HG03469 (cell line): ENCODE measurements at regions not wholly inside any gene's neighbourhood (a gene's known extent, or its start where the extent isn't known, plus 50 kb on each side); places are given as distances from the start of the nearest gene placed in this dataset.

Experiments used
- ATAC-seq: cut with Tn5 transposase; IDR thresholded peaks from one replicate; pipeline ENCODE4 v1.9.1; 2021; ENCODE audit warnings: mild to moderate bottlenecking, moderate library complexity, moderate number of reproducible peaks; ENCODE audit not compliant: unreplicated experiment

- no peak for ATAC-seq
Measured at GRCh38 chr2:138104071-138104470, 139.8 kb downstream of the HNMT start.

GRCh38 chr2:138105358-138105757 lies 141.1 kb downstream of the HNMT start:
- ATAC-seq = no peak

GRCh38 chr2:138106606-138107005 lies 142.3 kb downstream of the HNMT start:
- no peak for ATAC-seq

GRCh38 chr2:138107288-138107687 lies 143.0 kb downstream of the HNMT start:
- ATAC-seq = no peak

- no peak for ATAC-seq
Measured at GRCh38 chr2:138110453-138111083, 146.3 kb downstream of the HNMT start.

GRCh38 chr2:138112536-138112935 lies 148.3 kb downstream of the HNMT start:
- ATAC-seq = no peak

- ATAC-seq = no peak
Measured at GRCh38 chr2:138113871-138114525, 149.7 kb downstream of the HNMT start.

- ATAC-seq = no peak
Measured at GRCh38 chr2:138115666-138116065, 151.4 kb downstream of the HNMT start.

- ATAC-seq = no peak
Measured at GRCh38 chr2:138116456-138116855, 152.2 kb downstream of the HNMT start.

- ATAC-seq = peak; percentile 68
Measured at GRCh38 chr2:138121666-138122661, 157.7 kb downstream of the HNMT start.

- ATAC-seq = no peak
Measured at GRCh38 chr2:138122891-138123290, 158.6 kb downstream of the HNMT start.

GRCh38 chr2:138123741-138124140 lies 159.5 kb downstream of the HNMT start:
- no peak for ATAC-seq

- no peak for ATAC-seq
Measured at GRCh38 chr2:138124521-138124920, 160.2 kb downstream of the HNMT start.

GRCh38 chr2:138125306-138126288 lies 161.3 kb downstream of the HNMT start:
- ATAC-seq = no peak

- ATAC-seq = no peak
Measured at GRCh38 chr2:138132108-138132507, 167.8 kb downstream of the HNMT start.

- ATAC-seq = no peak
Measured at GRCh38 chr2:138137949-138138348, 173.7 kb downstream of the HNMT start.

- ATAC-seq = no peak
Measured at GRCh38 chr2:138147796-138148195, 183.5 kb downstream of the HNMT start.

GRCh38 chr2:138155304-138155703 lies 191.0 kb downstream of the HNMT start:
- no peak for ATAC-seq

GRCh38 chr2:138157372-138157771 lies 193.1 kb downstream of the HNMT start:
- no peak for ATAC-seq

- no peak for ATAC-seq
Measured at GRCh38 chr2:138170485-138170884, 206.2 kb downstream of the HNMT start.
